ENCODE measurements at regions not wholly inside any gene's neighbourhood (a gene's known extent, or its start where the extent isn't known, plus 50 kb on each side); places are given as distances from the start of the nearest gene placed in this dataset.

DNA sequence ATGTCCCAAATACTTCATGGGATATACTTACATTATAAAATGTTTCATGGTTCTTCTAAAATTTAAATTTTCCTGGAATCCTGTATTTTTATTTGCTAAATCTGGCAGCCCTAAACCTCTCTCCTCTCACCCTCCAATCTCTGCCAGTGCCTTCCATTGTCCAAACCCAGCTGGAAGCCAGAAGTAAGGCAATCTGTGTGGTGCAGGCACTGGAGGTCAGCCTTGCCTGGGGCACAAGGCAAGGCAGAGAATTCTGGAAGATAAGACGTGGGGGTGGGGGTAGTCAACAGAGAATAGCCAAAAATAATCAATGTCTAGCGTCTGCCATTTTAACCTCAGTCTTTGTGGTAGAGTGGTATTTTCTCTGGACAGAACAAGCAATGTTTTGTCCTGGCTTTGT lies 381.7 kb downstream of the GPAM start:
- Histone ChIP-seq H3K56ac (ENCODE audit: extremely low read depth, insufficient read depth, low read length) (no peak overlapping the region), H3K36me3 (ENCODE audit: control insufficient read depth, insufficient read depth, low read length) (no peaks in the 10 kb centered on the region), H2BK20ac (ENCODE audit: low read depth, low read length) (no peak overlapping the region), H2AFZ (replicated peaks; ENCODE audit: low read length, poor library complexity) (no peak overlapping the region), H3K4ac (ENCODE audit: low read depth, low read length) (no peak overlapping the region), H3K14ac (replicated peaks; ENCODE audit: low read depth, low read length) (no peak overlapping the region), H2BK5ac (ENCODE audit: low read depth, low read length, poor library complexity, severe bottlenecking) (no peak overlapping the region), H3K9ac (ENCODE audit: low read depth, low read length) (no peak overlapping the region), H2BK15ac (ENCODE audit: low read depth, low read length) (no peak overlapping the region), H3K4me3 (ENCODE audit: insufficient read depth, low read depth, low read length) (no peak overlapping the region), H3K18ac (ENCODE audit: low read depth, low read length) (no peak overlapping the region), H2AK5ac (ENCODE audit: low read depth, low read length) (no peak overlapping the region), H3K79me1 (ENCODE audit: low read depth in 1 of 2, low read length in 2 of 2) (no peaks in the 10 kb centered on the region), H2AK9ac (replicated peaks; ENCODE audit: low read depth, low read length, poor library complexity) (no peak overlapping the region), H3K4me2 (ENCODE audit: low read depth, low read length) (no peak overlapping the region), H4K91ac (ENCODE audit: insufficient read depth, low read depth, low read length) (no peak overlapping the region), H3K9me1 (ENCODE audit: insufficient read depth, low read length) (no peaks in the 10 kb centered on the region), H4K8ac (ENCODE audit: low read depth in 2 of 2, low read length in 2 of 2) (no peak overlapping the region), H4K20me1 (ENCODE audit: insufficient read depth, low read length) (no peaks in the 10 kb centered on the region), H3K23ac (ENCODE audit: low read depth, low read length) (no peak overlapping the region), H3K27me3 (ENCODE audit: control insufficient read depth, insufficient read depth, low read length) (no peaks in the 10 kb centered on the region), H4K5ac (ENCODE audit: low read depth, low read length) (no peak overlapping the region), H3K27ac (ENCODE audit: insufficient read depth, low read length) (no peak overlapping the region), H3K4me1 (ENCODE audit: control insufficient read depth, insufficient read depth, low read length) (no peaks in the 10 kb centered on the region), H2BK120ac (ENCODE audit: low read depth, low read length) (no peak overlapping the region), H3K9me3 (ENCODE audit: control insufficient read depth, insufficient read depth, low read length) (peaks cover 16% of the 10 kb centered on the region)
- TF ChIP-seq RAD21 (IDR thresholded peaks at IDR 0.05; ENCODE audit: low read length), result no peak
- no peak for TF ChIP-seq RCOR1 (IDR thresholded peaks at IDR 0.05; ENCODE audit: insufficient replicate concordance, low read length)
- no peak for TF ChIP-seq FOS (IDR thresholded peaks at IDR 0.05; ENCODE audit: low read depth, low read length)
- TF ChIP-seq, protein P1, sequence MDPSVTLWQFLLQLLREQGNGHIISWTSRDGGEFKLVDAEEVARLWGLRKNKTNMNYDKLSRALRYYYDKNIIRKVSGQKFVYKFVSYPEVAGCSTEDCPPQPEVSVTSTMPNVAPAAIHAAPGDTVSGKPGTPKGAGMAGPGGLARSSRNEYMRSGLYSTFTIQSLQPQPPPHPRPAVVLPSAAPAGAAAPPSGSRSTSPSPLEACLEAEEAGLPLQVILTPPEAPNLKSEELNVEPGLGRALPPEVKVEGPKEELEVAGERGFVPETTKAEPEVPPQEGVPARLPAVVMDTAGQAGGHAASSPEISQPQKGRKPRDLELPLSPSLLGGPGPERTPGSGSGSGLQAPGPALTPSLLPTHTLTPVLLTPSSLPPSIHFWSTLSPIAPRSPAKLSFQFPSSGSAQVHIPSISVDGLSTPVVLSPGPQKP (IDR thresholded peaks at IDR 0.05; ENCODE audit: borderline replicate concordance, low read depth, low read length), result no peak
- no peak for TF ChIP-seq MAZ (IDR thresholded peaks at IDR 0.05; ENCODE audit: borderline replicate concordance, low read depth, low read length)
- TF ChIP-seq, protein P2, sequence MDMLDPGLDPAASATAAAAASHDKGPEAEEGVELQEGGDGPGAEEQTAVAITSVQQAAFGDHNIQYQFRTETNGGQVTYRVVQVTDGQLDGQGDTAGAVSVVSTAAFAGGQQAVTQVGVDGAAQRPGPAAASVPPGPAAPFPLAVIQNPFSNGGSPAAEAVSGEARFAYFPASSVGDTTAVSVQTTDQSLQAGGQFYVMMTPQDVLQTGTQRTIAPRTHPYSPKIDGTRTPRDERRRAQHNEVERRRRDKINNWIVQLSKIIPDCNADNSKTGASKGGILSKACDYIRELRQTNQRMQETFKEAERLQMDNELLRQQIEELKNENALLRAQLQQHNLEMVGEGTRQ (IDR thresholded peaks at IDR 0.05; ENCODE audit: low read depth, low read length), result no peak
- TF ChIP-seq BHLHE40 (IDR thresholded peaks at IDR 0.05; ENCODE audit: low read depth, low read length), result no peak
- no peak for TF ChIP-seq SMC3 (IDR thresholded peaks at IDR 0.05; ENCODE audit: low read depth, low read length)
- TF ChIP-seq, protein P3, sequence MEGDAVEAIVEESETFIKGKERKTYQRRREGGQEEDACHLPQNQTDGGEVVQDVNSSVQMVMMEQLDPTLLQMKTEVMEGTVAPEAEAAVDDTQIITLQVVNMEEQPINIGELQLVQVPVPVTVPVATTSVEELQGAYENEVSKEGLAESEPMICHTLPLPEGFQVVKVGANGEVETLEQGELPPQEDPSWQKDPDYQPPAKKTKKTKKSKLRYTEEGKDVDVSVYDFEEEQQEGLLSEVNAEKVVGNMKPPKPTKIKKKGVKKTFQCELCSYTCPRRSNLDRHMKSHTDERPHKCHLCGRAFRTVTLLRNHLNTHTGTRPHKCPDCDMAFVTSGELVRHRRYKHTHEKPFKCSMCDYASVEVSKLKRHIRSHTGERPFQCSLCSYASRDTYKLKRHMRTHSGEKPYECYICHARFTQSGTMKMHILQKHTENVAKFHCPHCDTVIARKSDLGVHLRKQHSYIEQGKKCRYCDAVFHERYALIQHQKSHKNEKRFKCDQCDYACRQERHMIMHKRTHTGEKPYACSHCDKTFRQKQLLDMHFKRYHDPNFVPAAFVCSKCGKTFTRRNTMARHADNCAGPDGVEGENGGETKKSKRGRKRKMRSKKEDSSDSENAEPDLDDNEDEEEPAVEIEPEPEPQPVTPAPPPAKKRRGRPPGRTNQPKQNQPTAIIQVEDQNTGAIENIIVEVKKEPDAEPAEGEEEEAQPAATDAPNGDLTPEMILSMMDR (conservative IDR thresholded peaks at IDR 0.05; ENCODE audit: low read depth, low read length), result no peak
- no peak for TF ChIP-seq CHD1 (IDR thresholded peaks at IDR 0.05; ENCODE audit: low read depth, low read length)
- TF ChIP-seq CEBPB (IDR thresholded peaks at IDR 0.05; ENCODE audit: low read depth, low read length), result no peak
- dilution Hi-C loops (cut with HindIII; ENCODE audit: low sequenced_read_pairs, unreplicated experiment) (no loop called here), in situ Hi-C loops (cut with MboI; ENCODE audit: low sequenced_read_pairs) (no loop called here), intact Hi-C loops (cut with micrococcal nuclease) (no loop called here)
- no TSS peak for BruUV-seq (replicated peaks)
- POLR2A ChIA-PET (ENCODE audit: unreplicated experiment), result no interaction called here
- WGBS, 2 experiments (ENCODE audit: extremely low coverage in 2 of 2, insufficient read length in 1 of 2), result no CpG with 5 or more reads among the region's 2 CpGs
- CTCF ChIA-PET, result no interaction called here
- ATAC-seq (ENCODE audit: low read depth) (no peak), DNase-seq (no peak)
